Activated CD8-positive, alpha-beta T cell treated with anti-CD3 and anti-CD28 coated beads, Interleukin-2, amount 10 ng/mL, durations not matched to agents 7 days and 5 days (primary cell): ENCODE measurements at regions not wholly inside any gene's neighbourhood (a gene's known extent, or its start where the extent isn't known, plus 50 kb on each side); places are given as distances from the start of the nearest gene placed in this dataset.
"Not testable (repeated sequence)": the region's sequence is repeated elsewhere in the genome, so short reads cannot be mapped to it uniquely, and the experiment has no call there.

Experiments used
- ATAC-seq: fragments of 150-1000 bp; cut with Tn5 transposase; one replicate; pipeline ENCODE4 v1.10.0; 2021; ENCODE audit warnings: moderate library complexity
- CTCF ChIA-PET: fragments of 350-600 bp; sonication (Branson Sonifier 250); formaldehyde crosslinking; loops from one replicate; lab custom pipeline; 2021; ENCODE audit warnings: antibody characterized with exemption; lab: Charles Lee
- POLR2A ChIA-PET: fragments of 350-600 bp; sonication (Branson Sonifier 250); formaldehyde crosslinking; loops from one replicate; lab custom pipeline; 2021; ENCODE audit warnings: antibody characterized with exemption; lab: Charles Lee
- DNase-seq: peaks from one replicate; pipeline ENCODE4 v3.0.0-alpha.2; 2020
- H3K27ac Mint-ChIP-seq: one replicate; pipeline ENCODE4 v1.8.0; 2021; ENCODE audit warnings: mild to moderate bottlenecking, mixed read lengths
- H3K27me3 Mint-ChIP-seq: one replicate; pipeline ENCODE4 v1.8.0; 2021; ENCODE audit warnings: low read depth, mixed read lengths
- H3K36me3 Mint-ChIP-seq: one replicate; pipeline ENCODE4 v1.8.0; 2021; ENCODE audit warnings: low read depth, mixed read lengths
- H3K4me1 Mint-ChIP-seq: one replicate; pipeline ENCODE4 v1.8.0; 2021; ENCODE audit warnings: low read depth, mixed read lengths
- H3K4me3 Mint-ChIP-seq: one replicate; pipeline ENCODE4 v1.8.0; 2021; ENCODE audit warnings: mild to moderate bottlenecking, mixed read lengths
- H3K9me3 Mint-ChIP-seq: one replicate; pipeline ENCODE4 v1.8.0; 2022; ENCODE audit warnings: mixed read lengths; ENCODE audit not compliant: insufficient read depth

GRCh38 chr1:60679524-60680375 lies 402.6 kb upstream of the NFIA start:
- no peaks in the 10 kb centered on the region for H3K27me3 Mint-ChIP-seq
- no peak overlapping the region for H3K27ac Mint-ChIP-seq
- H3K4me1 Mint-ChIP-seq, result no peaks in the 10 kb centered on the region
- H3K9me3 Mint-ChIP-seq, result no peaks in the 10 kb centered on the region
- no peak for DNase-seq
- POLR2A ChIA-PET, result interaction anchor here (0.6 kb wide), 1 partner anchor 87 kb away, joined by 3 read pairs; no protein-coding TSS in a partner anchor
- H3K36me3 Mint-ChIP-seq, result no peaks in the 10 kb centered on the region
- CTCF ChIA-PET, result no interaction called here
- ATAC-seq, result no peak
- H3K4me3 Mint-ChIP-seq, result no peak overlapping the region

GRCh38 chr1:60678802-60679201 lies 403.6 kb upstream of the NFIA start:
- H3K9me3 Mint-ChIP-seq, result no peaks in the 10 kb centered on the region
- CTCF ChIA-PET, result no interaction called here

DNA sequence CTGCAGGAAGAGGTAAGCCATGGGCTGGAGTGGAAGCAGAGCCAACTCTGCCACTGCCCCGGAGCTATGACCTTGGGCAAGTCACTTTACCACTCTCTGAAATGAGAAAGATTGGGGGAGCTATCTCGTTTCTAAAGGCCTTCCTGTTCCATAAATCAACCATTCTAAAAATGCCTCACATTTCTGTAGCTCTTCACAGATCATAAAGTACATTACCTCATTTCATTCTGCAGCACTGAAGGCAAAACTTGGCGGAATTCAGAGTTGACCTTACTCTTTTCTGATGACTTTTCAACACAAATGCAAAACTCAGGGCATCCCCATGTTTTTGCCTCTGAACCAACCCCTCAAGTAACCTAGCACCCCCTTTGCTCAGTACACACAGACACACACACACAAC lies 404.0 kb upstream of the NFIA start:
- ATAC-seq (no peak), DNase-seq (no peak)
- CTCF ChIA-PET, result no interaction called here
- Mint-ChIP-seq H3K27ac (no peak overlapping the region), H3K27me3 (no peaks in the 10 kb centered on the region), H3K4me1 (no peaks in the 10 kb centered on the region), H3K9me3 (no peaks in the 10 kb centered on the region), H3K36me3 (no peaks in the 10 kb centered on the region), H3K4me3 (no peak overlapping the region)
- POLR2A ChIA-PET, result no interaction called here

More at GRCh38 chr1:60678802-60679201, 403.6 kb upstream of the NFIA start:
- no peaks in the 10 kb centered on the region for H3K4me1 Mint-ChIP-seq
- H3K27ac Mint-ChIP-seq, result no peak overlapping the region
- POLR2A ChIA-PET, result no interaction called here
- no peaks in the 10 kb centered on the region for H3K27me3 Mint-ChIP-seq
- H3K36me3 Mint-ChIP-seq, result no peaks in the 10 kb centered on the region
- no peak overlapping the region for H3K4me3 Mint-ChIP-seq
- no peak for ATAC-seq
- no peak for DNase-seq

GRCh38 chr1:60672449-60672848 lies 409.9 kb upstream of the NFIA start:
- no peaks in the 10 kb centered on the region for H3K9me3 Mint-ChIP-seq
- DNase-seq (no peak), ATAC-seq (no peak)
- H3K27ac Mint-ChIP-seq, result no peak overlapping the region
- ChIA-PET POLR2A (no interaction called here), CTCF (no interaction called here)
- H3K27me3 Mint-ChIP-seq, result no peaks in the 10 kb centered on the region
- H3K4me3 Mint-ChIP-seq, result no peak overlapping the region
- no peaks in the 10 kb centered on the region for H3K4me1 Mint-ChIP-seq
- no peaks in the 10 kb centered on the region for H3K36me3 Mint-ChIP-seq

GRCh38 chr1:60670302-60670701 lies 412.1 kb upstream of the NFIA start:
- ChIA-PET CTCF (no interaction called here), POLR2A (no interaction called here)
- H3K4me3 Mint-ChIP-seq, result no peak overlapping the region
- no peak overlapping the region for H3K27ac Mint-ChIP-seq
- no peaks in the 10 kb centered on the region for H3K36me3 Mint-ChIP-seq
- ATAC-seq (no peak), DNase-seq (no peak)
- no peaks in the 10 kb centered on the region for H3K9me3 Mint-ChIP-seq
- no peaks in the 10 kb centered on the region for H3K4me1 Mint-ChIP-seq
- no peaks in the 10 kb centered on the region for H3K27me3 Mint-ChIP-seq

GRCh38 chr1:60668585-60668984 lies 413.8 kb upstream of the NFIA start:
- Mint-ChIP-seq H3K4me1 (no peaks in the 10 kb centered on the region), H3K4me3 (no peak overlapping the region), H3K36me3 (no peaks in the 10 kb centered on the region), H3K9me3 (no peaks in the 10 kb centered on the region), H3K27me3 (no peaks in the 10 kb centered on the region), H3K27ac (no peak overlapping the region)
- ATAC-seq, result no peak
- ChIA-PET CTCF (no interaction called here), POLR2A (no interaction called here)
- no peak for DNase-seq

DNA sequence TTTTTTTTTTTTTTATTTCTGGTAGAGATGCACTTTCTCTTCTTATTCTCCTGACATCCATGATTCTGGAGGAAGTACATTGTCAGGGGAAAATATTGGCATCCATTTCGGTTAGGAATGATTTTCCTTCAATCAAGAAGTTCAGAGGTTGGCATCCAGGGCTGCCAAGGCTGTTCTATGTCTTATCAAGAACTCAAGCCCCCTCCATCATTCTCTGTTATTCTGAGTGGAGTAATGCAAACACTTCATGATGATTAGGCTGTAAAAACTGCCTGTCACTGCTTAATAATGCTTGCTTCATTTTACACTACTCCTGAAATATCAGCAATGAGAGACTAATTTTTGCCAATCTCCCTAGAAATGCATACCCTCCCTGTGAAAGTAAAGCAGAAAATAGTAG lies 417.1 kb upstream of the NFIA start:
- Mint-ChIP-seq H3K27ac (no peak overlapping the region), H3K27me3 (no peaks in the 10 kb centered on the region), H3K9me3 (no peaks in the 10 kb centered on the region), H3K4me1 (no peaks in the 10 kb centered on the region), H3K4me3 (no peak overlapping the region), H3K36me3 (no peaks in the 10 kb centered on the region)
- ChIA-PET CTCF (no interaction called here), POLR2A (no interaction called here)
- DNase-seq, result no peak
- no peak for ATAC-seq

DNA sequence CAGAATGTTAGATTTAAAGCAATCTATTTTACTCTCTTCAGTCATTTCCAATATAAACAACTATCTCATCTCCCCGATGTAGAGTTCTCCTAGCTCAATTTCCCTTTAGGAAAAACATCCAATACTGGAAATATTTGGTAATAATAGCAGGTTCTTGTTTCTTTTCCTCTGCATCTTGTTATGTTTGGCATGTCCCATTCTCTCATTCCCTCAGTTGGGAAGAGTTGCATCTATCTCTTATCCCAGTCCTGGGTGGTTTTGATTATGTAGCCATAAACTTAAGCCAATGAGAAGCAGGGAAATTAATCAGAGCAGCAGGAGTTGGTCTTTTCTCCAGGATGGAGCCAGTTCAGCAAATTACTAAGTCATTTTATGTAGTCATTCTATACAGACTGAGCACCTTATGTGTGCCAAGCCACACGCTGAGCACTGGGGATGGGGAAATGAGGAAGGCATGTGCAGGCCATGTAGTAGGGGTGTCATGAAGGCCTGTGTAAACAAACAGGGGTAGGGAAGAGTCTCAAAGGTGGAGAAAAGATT lies 418.2 kb upstream of the NFIA start:
- no peak overlapping the region for H3K27ac Mint-ChIP-seq
- H3K4me1 Mint-ChIP-seq, result no peaks in the 10 kb centered on the region
- POLR2A ChIA-PET, result no interaction called here
- no peak for DNase-seq
- no peaks in the 10 kb centered on the region for H3K9me3 Mint-ChIP-seq
- no peak for ATAC-seq
- CTCF ChIA-PET, result no interaction called here
- H3K36me3 Mint-ChIP-seq, result no peaks in the 10 kb centered on the region
- no peaks in the 10 kb centered on the region for H3K27me3 Mint-ChIP-seq
- no peak overlapping the region for H3K4me3 Mint-ChIP-seq

- Mint-ChIP-seq H3K9me3 (no peaks in the 10 kb centered on the region), H3K4me1 (no peaks in the 10 kb centered on the region), H3K36me3 (no peaks in the 10 kb centered on the region), H3K27ac (no peak overlapping the region), H3K4me3 (no peak overlapping the region), H3K27me3 (no peaks in the 10 kb centered on the region)
- ATAC-seq (no peak), DNase-seq (no peak)
- CTCF ChIA-PET, result no interaction called here
- POLR2A ChIA-PET, result no interaction called here
Observed at GRCh38 chr1:60662486-60663044, 419.8 kb upstream of the NFIA start.

DNA sequence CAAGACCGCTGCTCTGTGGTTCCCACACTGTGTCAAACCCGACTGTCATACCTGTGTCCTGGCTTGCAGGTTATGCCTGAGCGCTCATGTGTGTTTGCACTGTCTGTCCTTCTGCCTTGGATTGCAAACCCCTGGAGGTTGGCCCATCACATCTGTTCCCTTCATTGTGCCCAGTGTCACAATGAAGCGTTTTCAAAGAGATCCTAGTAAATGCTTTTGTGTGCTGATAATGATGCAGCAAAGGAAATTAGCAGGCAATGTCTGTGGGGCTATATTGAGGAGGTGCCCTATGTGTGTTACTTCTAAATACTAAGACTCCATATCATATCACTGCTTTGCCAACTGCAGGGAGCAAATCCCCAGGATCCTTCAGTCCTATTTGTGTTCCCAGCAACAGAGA lies 424.4 kb upstream of the NFIA start:
- Mint-ChIP-seq H3K4me1 (no peaks in the 10 kb centered on the region), H3K4me3 (no peak overlapping the region), H3K27ac (no peak overlapping the region), H3K36me3 (no peaks in the 10 kb centered on the region), H3K9me3 (no peaks in the 10 kb centered on the region), H3K27me3 (no peaks in the 10 kb centered on the region)
- ChIA-PET CTCF (no interaction called here), POLR2A (no interaction called here)
- DNase-seq (no peak), ATAC-seq (no peak)

GRCh38 chr1:60655679-60656355 lies 426.5 kb upstream of the NFIA start:
- DNase-seq, result no peak
- CTCF ChIA-PET, result no interaction called here
- H3K27me3 Mint-ChIP-seq, result no peaks in the 10 kb centered on the region

DNA sequence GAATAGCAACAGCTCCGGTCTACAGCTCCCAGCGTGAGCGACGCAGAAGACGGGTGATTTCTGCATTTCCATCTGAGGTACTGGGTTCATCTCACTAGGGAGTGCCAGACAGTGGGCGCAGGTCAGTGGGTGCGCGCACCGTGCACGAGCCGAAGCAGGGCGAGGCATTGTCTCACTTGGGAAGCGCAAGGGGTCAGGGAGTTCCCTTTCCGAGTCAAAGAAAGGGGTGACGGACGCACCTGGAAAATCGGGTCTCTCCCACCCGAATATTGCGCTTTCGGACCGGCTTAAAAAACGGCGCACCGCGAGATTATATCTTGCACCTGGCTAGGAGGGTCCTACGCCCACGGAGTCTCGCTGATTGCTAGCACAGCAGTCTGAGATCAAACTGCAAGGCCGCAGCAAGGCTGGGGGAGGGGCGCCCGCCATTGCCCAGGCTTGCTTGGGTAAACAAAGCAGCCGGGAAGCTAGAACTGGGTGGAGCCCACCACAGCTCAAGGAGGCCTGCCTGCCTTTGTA lies 442.3 kb upstream of the NFIA start:
- DNase-seq, H3K36me3 Mint-ChIP-seq, H3K4me1 Mint-ChIP-seq, H3K27ac Mint-ChIP-seq, H3K4me3 Mint-ChIP-seq, ATAC-seq, H3K9me3 Mint-ChIP-seq, POLR2A ChIA-PET, H3K27me3 Mint-ChIP-seq, CTCF ChIA-PET: not testable (repeated sequence)

More at GRCh38 chr1:60655679-60656355, 426.5 kb upstream of the NFIA start:
- Mint-ChIP-seq H3K27ac (no peak overlapping the region), H3K36me3 (no peaks in the 10 kb centered on the region), H3K4me3 (no peak overlapping the region), H3K4me1 (no peaks in the 10 kb centered on the region), H3K9me3 (no peaks in the 10 kb centered on the region)
- ATAC-seq, result no peak
- POLR2A ChIA-PET, result no interaction called here
